ENCODE measurements at regions not wholly inside any gene's neighbourhood (a gene's known extent, or its start where the extent isn't known, plus 50 kb on each side); places are given as distances from the start of the nearest gene placed in this dataset.

- no peak overlapping the region for H3K4me3 Mint-ChIP-seq (ENCODE audit: unreplicated experiment)
- peaks cover 5% of the 10 kb centered on the region for H3K4me1 Mint-ChIP-seq (ENCODE audit: low read depth)
- H3K27me3 Mint-ChIP-seq (ENCODE audit: low read depth): no peaks in the 10 kb centered on the region
- H3K27ac Mint-ChIP-seq (ENCODE audit: unreplicated experiment): no peak overlapping the region
- no peak for DNase-seq (ENCODE audit: low spot score)
- no peak for TF ChIP-seq CTCF (IDR thresholded peaks at IDR 0.05)
- H3K36me3 Mint-ChIP-seq (ENCODE audit: low read depth): no peaks in the 10 kb centered on the region
- H3K9me3 Mint-ChIP-seq (ENCODE audit: low read depth): peaks cover 8% of the 10 kb centered on the region
These were observed 364.3 kb upstream of the CCDC196 start for GRCh38 chr14:66121859-66122258.

- no peak for DNase-seq (ENCODE audit: low spot score)
- H3K4me1 Mint-ChIP-seq (ENCODE audit: low read depth): no peaks in the 10 kb centered on the region
- H3K4me3 Mint-ChIP-seq (ENCODE audit: unreplicated experiment): no peak overlapping the region
These were observed 356.9 kb upstream of the CCDC196 start for GRCh38 chr14:66129224-66129623.

GRCh38 chr14:66131111-66131510 lies 355.1 kb upstream of the CCDC196 start:
- Mint-ChIP-seq H3K4me3 (ENCODE audit: unreplicated experiment) (no peak overlapping the region), H3K36me3 (ENCODE audit: low read depth) (no peaks in the 10 kb centered on the region), H3K27me3 (ENCODE audit: low read depth) (peaks cover 6% of the 10 kb centered on the region), H3K9me3 (ENCODE audit: low read depth) (peaks cover 2% of the 10 kb centered on the region), H3K4me1 (ENCODE audit: low read depth) (no peaks in the 10 kb centered on the region), H3K27ac (ENCODE audit: unreplicated experiment) (no peak overlapping the region)
- no peak for DNase-seq (ENCODE audit: low spot score)
- no peak for TF ChIP-seq CTCF (IDR thresholded peaks at IDR 0.05)

More at GRCh38 chr14:66129224-66129623, 356.9 kb upstream of the CCDC196 start:
- TF ChIP-seq CTCF (IDR thresholded peaks at IDR 0.05): no peak
- peaks cover 5% of the 10 kb centered on the region for H3K9me3 Mint-ChIP-seq (ENCODE audit: low read depth)
- H3K27ac Mint-ChIP-seq (ENCODE audit: unreplicated experiment): no peak overlapping the region
- no peaks in the 10 kb centered on the region for H3K36me3 Mint-ChIP-seq (ENCODE audit: low read depth)
- H3K27me3 Mint-ChIP-seq (ENCODE audit: low read depth): peaks cover 6% of the 10 kb centered on the region

GRCh38 chr14:66133666-66134065 lies 352.5 kb upstream of the CCDC196 start:
- DNase-seq (ENCODE audit: low spot score): no peak
- Mint-ChIP-seq H3K27ac (ENCODE audit: unreplicated experiment) (no peak overlapping the region), H3K27me3 (ENCODE audit: low read depth) (peaks cover 2% of the 10 kb centered on the region), H3K4me3 (ENCODE audit: unreplicated experiment) (no peak overlapping the region), H3K36me3 (ENCODE audit: low read depth) (no peaks in the 10 kb centered on the region), H3K9me3 (ENCODE audit: low read depth) (no peaks in the 10 kb centered on the region), H3K4me1 (ENCODE audit: low read depth) (no peaks in the 10 kb centered on the region)
- no peak for TF ChIP-seq CTCF (IDR thresholded peaks at IDR 0.05)

- Mint-ChIP-seq H3K27ac (ENCODE audit: unreplicated experiment) (no peak overlapping the region), H3K4me1 (ENCODE audit: low read depth) (no peaks in the 10 kb centered on the region), H3K27me3 (ENCODE audit: low read depth) (no peaks in the 10 kb centered on the region), H3K36me3 (ENCODE audit: low read depth) (no peaks in the 10 kb centered on the region), H3K9me3 (ENCODE audit: low read depth) (no peaks in the 10 kb centered on the region), H3K4me3 (ENCODE audit: unreplicated experiment) (no peak overlapping the region)
- TF ChIP-seq CTCF (IDR thresholded peaks at IDR 0.05): no peak
- DNase-seq (ENCODE audit: low spot score): no peak
These were observed 350.3 kb upstream of the CCDC196 start for GRCh38 chr14:66135831-66136230.

Data from chondrocyte (in vitro differentiated cells).